Keratinocyte (primary cell): ENCODE measurements at regions not wholly inside any gene's neighbourhood (a gene's known extent, or its start where the extent isn't known, plus 50 kb on each side); places are given as distances from the start of the nearest gene placed in this dataset.

ENCODE experiments used
- DNase-seq: peaks from one replicate; pipeline ENCODE4 v3.0.0-alpha.2; 2011; ENCODE audit warnings: low read depth, missing footprints, low spot score
- FAIRE-seq: peaks from 2 replicates; lab custom pipeline; 2011; peaks lifted over from hg19 to GRCh38; lab: Jason Lieb, UNC
- H2AFZ ChIP-seq: 2 replicates; pipeline ENCODE4 v1.6.0; 2012; ENCODE audit warnings: low read length, control low read depth, inconsistent platforms; ENCODE audit not compliant: control insufficient read depth
- H3K27ac ChIP-seq: 2 replicates; pipeline ENCODE4 v1.5.1; 2011; ENCODE audit warnings: low read length; ENCODE audit not compliant: control insufficient read depth, insufficient read depth
- H3K27me3 ChIP-seq: 3 replicates; pipeline ENCODE4 v1.6.0; 2011; ENCODE audit warnings: low read length; ENCODE audit not compliant: control insufficient read depth, insufficient read depth; ENCODE audit errors: extremely low read depth
- H3K36me3 ChIP-seq, 2 experiments: 2 replicates in 1 of 2; 3 replicates in 1 of 2; pipeline ENCODE4 v1.5.1; 2011; ENCODE audit warnings: low read length in 2 of 2, mild to moderate bottlenecking in 1 of 2; ENCODE audit not compliant: control insufficient read depth in 2 of 2, insufficient read depth in 2 of 2; ENCODE audit errors: extremely low read depth in 1 of 2
- H3K4me1 ChIP-seq: 3 replicates; pipeline ENCODE4 v1.5.1; 2011; ENCODE audit warnings: low read length; ENCODE audit not compliant: control insufficient read depth, insufficient read depth; ENCODE audit errors: extremely low read depth
- H3K4me2 ChIP-seq: 3 replicates; pipeline ENCODE4 v1.6.0; 2011; ENCODE audit warnings: low read depth, low read length; ENCODE audit not compliant: control insufficient read depth, insufficient read depth; ENCODE audit errors: extremely low read depth
- H3K4me3 ChIP-seq, 3 experiments: fragments of 200-600 bp in 1 of 3; sonication (generic) in 1 of 3; 2 replicates in 2 of 3; 3 replicates in 1 of 3; pipeline ENCODE4 v1.5.1; 2011 to 2016; ENCODE audit warnings: low read length in 3 of 3, mild to moderate bottlenecking in 3 of 3, control low read depth in 2 of 3, inconsistent platforms in 1 of 3, low read depth in 1 of 3, mixed read lengths in 1 of 3, mixed run types in 1 of 3, moderate library complexity in 1 of 3; ENCODE audit not compliant: control insufficient read depth in 2 of 3, insufficient read depth in 2 of 3; ENCODE audit errors: extremely low read depth in 1 of 3
- H3K79me2 ChIP-seq: 2 replicates; pipeline ENCODE4 v1.6.0; 2012; ENCODE audit warnings: low read length; ENCODE audit not compliant: control insufficient read depth, insufficient read depth
- H3K9ac ChIP-seq: 3 replicates; pipeline ENCODE4 v1.6.0; 2011; ENCODE audit warnings: low read length; ENCODE audit not compliant: control insufficient read depth, insufficient read depth; ENCODE audit errors: extremely low read depth
- H3K9me1 ChIP-seq: 3 replicates; pipeline ENCODE4 v1.6.0; 2011; ENCODE audit warnings: low read length; ENCODE audit not compliant: control insufficient read depth, insufficient read depth; ENCODE audit errors: extremely low read depth
- H3K9me3 ChIP-seq: 2 replicates; pipeline ENCODE4 v1.5.1; 2012; ENCODE audit warnings: low read depth, low read length; ENCODE audit not compliant: control insufficient read depth
- H4K20me1 ChIP-seq: 3 replicates; pipeline ENCODE4 v1.6.0; 2011; ENCODE audit warnings: low read length; ENCODE audit not compliant: control insufficient read depth, insufficient read depth; ENCODE audit errors: extremely low read depth
- EZH2 ChIP-seq: IDR thresholded peaks from one replicate; pipeline ENCODE4 v1.6.1; 2012; ENCODE audit warnings: inconsistent platforms, mild to moderate bottlenecking, low read length, moderate library complexity
- dilution Hi-C: fragments of 300-500 bp; cut with MboI; formaldehyde crosslinking; loops from one replicate; pipeline ENCODE4 v1.7.0; 2020; ENCODE audit warnings: low sequenced_read_pairs; ENCODE audit not compliant: extremely low pct_ligation_motif_present
- TF ChIP-seq, protein P1 (sequence below), 3 experiments: IDR thresholded peaks in 1 of 3; conservative IDR thresholded peaks in 1 of 3; optimal IDR thresholded peaks in 1 of 3; 2 replicates in 2 of 3; 3 replicates in 1 of 3; pipeline versions ENCODE3 to v1.5.1; 2011; ENCODE audit warnings: low read length in 3 of 3, mild to moderate bottlenecking in 3 of 3, moderate library complexity in 2 of 3, control low read depth in 1 of 3, inconsistent platforms in 1 of 3; ENCODE audit not compliant: insufficient read depth in 2 of 3; ENCODE audit errors: extremely low read depth in 1 of 3

DNA sequence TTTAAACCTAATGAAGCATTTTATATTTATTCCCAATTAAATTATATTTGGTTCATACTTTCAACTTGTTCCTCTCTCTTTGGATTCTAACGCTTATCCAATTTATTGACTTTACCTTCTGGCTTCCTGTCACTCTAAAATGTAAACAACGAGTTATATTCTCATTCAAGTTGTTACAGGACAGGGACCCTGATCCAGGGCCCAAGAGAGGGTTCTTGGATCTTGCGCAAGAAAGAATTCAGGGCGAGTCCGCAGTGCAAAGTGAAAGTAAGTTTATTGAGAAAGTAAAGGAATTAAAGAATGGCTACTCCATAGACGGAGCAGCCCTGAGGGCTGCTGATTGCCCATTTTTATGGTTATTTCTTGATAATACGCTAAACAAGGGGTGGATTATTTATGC lies 405.6 kb upstream of the API5 start:
- no peak for TF ChIP-seq EZH2
- H3K27ac ChIP-seq: no peak overlapping the region
- no peaks in the 10 kb centered on the region for H3K9me1 ChIP-seq
- H3K27me3 ChIP-seq: no peaks in the 10 kb centered on the region
- H3K79me2 ChIP-seq: no peaks in the 10 kb centered on the region
- DNase-seq (no peak), FAIRE-seq (no peak)
- H3K4me3 ChIP-seq: peak overlapping the region in 1 of 3 experiments; percentile 35
- H3K9me3 ChIP-seq: no peaks in the 10 kb centered on the region
- H2AFZ ChIP-seq: peak overlapping the region; percentile 43
- H4K20me1 ChIP-seq: no peaks in the 10 kb centered on the region
- H3K36me3 ChIP-seq: no peaks in the 10 kb centered on the region
- no peaks in the 10 kb centered on the region for H3K4me1 ChIP-seq
- H3K4me2 ChIP-seq: peak overlapping the region; percentile 41
- dilution Hi-C loops: no loop called here
- H3K9ac ChIP-seq: no peak overlapping the region

DNA sequence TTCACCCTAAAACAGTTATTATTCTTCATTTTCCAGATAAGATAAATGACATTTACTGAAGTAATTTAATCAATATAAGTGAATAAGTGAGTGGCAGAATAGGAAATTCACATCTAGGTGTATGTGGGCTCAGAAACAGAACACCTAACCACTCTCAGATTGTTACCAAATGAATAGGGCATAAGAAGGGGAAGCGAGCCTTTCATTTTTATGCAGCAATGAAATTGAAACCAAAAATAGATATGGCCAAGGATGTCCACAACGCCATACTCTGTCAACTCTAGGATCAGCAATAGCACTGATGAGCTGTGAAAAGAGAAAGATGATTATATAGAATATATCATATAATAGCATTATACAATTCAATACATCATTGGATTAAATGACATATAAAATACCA lies 398.1 kb upstream of the API5 start:
- Histone ChIP-seq H3K36me3 (no peaks in the 10 kb centered on the region), H3K27me3 (no peaks in the 10 kb centered on the region)

DNA sequence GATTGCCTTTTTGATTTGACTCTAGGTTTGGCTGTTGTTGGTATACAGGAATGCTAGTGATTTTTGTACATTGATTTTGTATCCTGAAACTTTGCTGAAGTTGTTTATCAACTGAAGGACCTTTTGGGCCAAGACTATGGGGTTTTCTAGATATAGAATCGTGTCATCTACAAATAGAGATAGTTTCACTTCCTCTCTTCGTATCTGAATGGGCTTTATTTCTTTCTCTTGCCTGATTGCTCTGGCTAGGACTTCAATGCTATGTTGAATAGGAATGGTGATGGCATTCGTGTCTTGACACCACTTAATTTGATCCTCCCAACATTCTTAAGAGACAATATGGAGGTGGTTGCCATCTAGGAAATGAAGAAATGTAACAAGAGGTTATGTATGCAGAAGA lies 388.1 kb upstream of the API5 start:
- Histone ChIP-seq H3K4me3 (no peak overlapping the region), H3K4me2 (no peak overlapping the region), H3K79me2 (no peaks in the 10 kb centered on the region), H2AFZ (no peak overlapping the region), H3K27ac (no peak overlapping the region), H3K27me3 (no peaks in the 10 kb centered on the region), H3K9me1 (no peaks in the 10 kb centered on the region), H3K4me1 (no peaks in the 10 kb centered on the region), H3K9ac (no peak overlapping the region), H3K36me3 (no peaks in the 10 kb centered on the region), H3K9me3 (peaks cover 3% of the 10 kb centered on the region), H4K20me1 (no peaks in the 10 kb centered on the region)
- FAIRE-seq (no peak), DNase-seq (no peak)
- TF ChIP-seq, protein P1, sequence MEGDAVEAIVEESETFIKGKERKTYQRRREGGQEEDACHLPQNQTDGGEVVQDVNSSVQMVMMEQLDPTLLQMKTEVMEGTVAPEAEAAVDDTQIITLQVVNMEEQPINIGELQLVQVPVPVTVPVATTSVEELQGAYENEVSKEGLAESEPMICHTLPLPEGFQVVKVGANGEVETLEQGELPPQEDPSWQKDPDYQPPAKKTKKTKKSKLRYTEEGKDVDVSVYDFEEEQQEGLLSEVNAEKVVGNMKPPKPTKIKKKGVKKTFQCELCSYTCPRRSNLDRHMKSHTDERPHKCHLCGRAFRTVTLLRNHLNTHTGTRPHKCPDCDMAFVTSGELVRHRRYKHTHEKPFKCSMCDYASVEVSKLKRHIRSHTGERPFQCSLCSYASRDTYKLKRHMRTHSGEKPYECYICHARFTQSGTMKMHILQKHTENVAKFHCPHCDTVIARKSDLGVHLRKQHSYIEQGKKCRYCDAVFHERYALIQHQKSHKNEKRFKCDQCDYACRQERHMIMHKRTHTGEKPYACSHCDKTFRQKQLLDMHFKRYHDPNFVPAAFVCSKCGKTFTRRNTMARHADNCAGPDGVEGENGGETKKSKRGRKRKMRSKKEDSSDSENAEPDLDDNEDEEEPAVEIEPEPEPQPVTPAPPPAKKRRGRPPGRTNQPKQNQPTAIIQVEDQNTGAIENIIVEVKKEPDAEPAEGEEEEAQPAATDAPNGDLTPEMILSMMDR (optimal IDR thresholded peaks at IDR 0.05 in 1 of 3, IDR thresholded peaks at IDR 0.05 in 1 of 3, conservative IDR thresholded peaks at IDR 0.05 in 1 of 3; ENCODE audit: extremely low read depth in 1 of 3, insufficient read depth in 2 of 3, low read length in 3 of 3): no peak
- no peak for TF ChIP-seq EZH2
- dilution Hi-C loops: no loop called here

More for the DNA sequence above, 398.1 kb upstream of the API5 start:
- no peaks in the 10 kb centered on the region for H3K79me2 ChIP-seq
- H3K27ac ChIP-seq: no peak overlapping the region
- dilution Hi-C loops: no loop called here
- no peak for TF ChIP-seq EZH2
- TF ChIP-seq, protein P1 (optimal IDR thresholded peaks at IDR 0.05 in 1 of 3, IDR thresholded peaks at IDR 0.05 in 1 of 3, conservative IDR thresholded peaks at IDR 0.05 in 1 of 3; ENCODE audit: extremely low read depth in 1 of 3, insufficient read depth in 2 of 3, low read length in 3 of 3): no peak
- no peaks in the 10 kb centered on the region for H3K4me1 ChIP-seq
- DNase-seq: no peak
- H4K20me1 ChIP-seq: no peaks in the 10 kb centered on the region
- no peak overlapping the region for H2AFZ ChIP-seq
- no peaks in the 10 kb centered on the region for H3K9me3 ChIP-seq
- no peaks in the 10 kb centered on the region for H3K9me1 ChIP-seq
- no peak overlapping the region for H3K9ac ChIP-seq
- no peak overlapping the region for H3K4me2 ChIP-seq
- no peak overlapping the region for H3K4me3 ChIP-seq
- no peak for FAIRE-seq
